Endothelial cell of hepatic sinusoid (primary cell): ENCODE measurements at regions not wholly inside any gene's neighbourhood (a gene's known extent, or its start where the extent isn't known, plus 50 kb on each side); places are given as distances from the start of the nearest gene placed in this dataset.
"Not testable (repeated sequence)": the region's sequence is repeated elsewhere in the genome, so short reads cannot be mapped to it uniquely, and the experiment has no call there.

ENCODE experiments used
- in situ Hi-C: cut with HindIII; loops from 2 replicates; pipeline ENCODE4 v1.10.0; 2017; ENCODE audit warnings: low sequenced_read_pairs

DNA sequence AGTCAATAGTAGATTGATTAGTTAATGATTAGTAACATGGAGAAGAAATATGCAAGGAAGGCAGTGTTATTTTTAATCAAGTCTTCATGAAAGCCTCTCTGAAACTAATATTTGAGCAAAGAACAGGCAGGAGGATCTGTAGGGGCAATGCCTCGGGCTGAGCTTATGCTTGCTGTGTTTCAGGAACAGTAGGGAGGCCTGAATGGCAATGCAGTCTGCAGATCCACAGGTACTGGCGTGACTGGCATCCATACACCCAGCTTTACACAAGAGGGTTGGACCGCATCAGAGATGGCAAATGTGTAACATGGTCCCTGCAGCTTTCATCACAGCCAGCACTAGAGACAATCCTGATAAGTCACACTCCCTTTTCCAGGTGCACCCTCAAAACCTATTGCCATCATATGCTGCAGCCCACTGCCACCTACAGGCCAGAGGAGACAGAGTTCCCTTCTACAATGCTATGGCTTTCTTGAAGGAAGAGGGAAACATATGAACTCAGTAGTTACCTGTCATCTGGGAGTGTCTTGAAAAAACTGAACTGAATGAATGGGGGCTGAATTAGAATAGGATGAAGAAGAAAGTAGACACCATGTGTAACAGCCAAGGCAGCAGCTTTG lies 582.4 kb upstream of the RAB6C start:
- in situ Hi-C loops, result no loop called here

DNA sequence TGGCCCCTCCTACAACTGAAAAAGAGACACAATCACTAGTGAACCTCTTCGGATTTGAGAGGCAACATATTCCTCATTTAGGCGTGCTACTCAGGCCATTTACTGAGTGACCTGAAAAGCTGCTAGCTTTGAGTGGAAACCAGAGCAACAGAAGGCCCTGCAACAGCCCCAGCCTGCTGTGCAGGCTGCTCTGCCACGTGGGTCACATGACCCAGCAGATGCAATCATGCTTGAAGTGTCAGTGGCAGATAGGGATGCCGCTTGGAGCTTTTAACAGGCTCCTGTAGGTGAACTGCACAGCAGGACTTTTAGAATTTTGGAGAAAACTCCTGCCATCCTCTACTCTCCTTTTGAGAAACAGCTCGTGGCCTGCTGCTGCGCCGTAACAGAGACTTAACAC lies 578.6 kb upstream of the RAB6C start:
- in situ Hi-C loops, result no loop called here

DNA sequence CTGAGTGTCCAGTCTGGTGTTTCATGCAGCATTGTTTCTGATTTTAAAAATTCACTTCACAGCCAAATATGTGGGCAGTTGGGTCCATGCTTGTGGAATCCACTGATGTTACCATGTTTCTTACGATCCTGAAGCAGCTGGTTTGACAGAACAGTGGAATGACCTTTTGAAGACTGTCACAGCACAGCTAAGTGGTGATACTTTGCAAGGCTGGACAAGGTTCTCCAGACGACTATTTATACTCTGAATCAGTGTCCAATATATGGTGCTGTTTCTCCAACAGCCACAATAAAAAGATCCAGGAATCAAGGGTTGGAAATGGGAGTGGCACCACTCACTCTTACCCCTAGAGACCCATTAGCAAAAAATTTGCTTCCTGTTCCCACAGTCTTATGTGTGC lies 577.4 kb upstream of the RAB6C start:
- in situ Hi-C loops, result no loop called here

DNA sequence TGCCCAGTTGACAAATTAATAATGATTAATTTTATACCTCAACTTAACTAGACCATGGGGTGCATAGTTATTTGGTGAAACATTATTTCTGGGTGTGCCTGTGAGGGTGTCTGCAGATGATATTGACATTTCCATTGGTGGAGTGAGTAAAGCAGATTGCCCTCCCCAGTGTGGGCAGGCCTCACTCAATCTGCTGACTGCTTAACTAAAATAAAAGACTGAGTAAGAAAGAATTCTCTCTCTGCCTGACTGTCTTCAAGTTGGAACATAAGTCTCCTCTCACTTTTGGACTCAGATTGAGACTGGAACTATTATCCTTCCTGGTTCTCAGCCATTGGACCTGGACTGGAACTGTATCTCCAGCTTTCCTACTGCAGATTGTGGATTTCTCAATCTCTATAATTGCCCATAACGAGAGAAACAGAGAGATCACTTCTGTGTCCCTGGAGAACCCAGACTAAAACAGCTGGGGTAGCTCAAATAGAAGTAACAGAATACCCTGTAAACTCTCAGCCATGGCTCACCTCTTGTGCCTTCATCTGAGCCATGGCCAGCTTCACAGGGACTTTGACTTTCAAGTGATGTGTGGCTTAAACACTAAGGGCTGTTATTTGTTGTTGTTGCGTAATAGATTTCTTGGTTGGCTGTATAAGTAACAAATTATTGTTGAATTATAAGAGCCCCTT lies 575.3 kb upstream of the RAB6C start:
- in situ Hi-C loops, result no loop called here

GRCh38 chr2:129408570-129408969 lies 570.9 kb upstream of the RAB6C start:
- in situ Hi-C loops, result no loop called here

GRCh38 chr2:129417041-129417440 lies 562.4 kb upstream of the RAB6C start:
- in situ Hi-C loops, result not testable (repeated sequence)

GRCh38 chr2:129422028-129422427 lies 557.4 kb upstream of the RAB6C start:
- in situ Hi-C loops, result no loop called here

GRCh38 chr2:129428086-129428660 lies 551.3 kb upstream of the RAB6C start:
- in situ Hi-C loops, result no loop called here

DNA sequence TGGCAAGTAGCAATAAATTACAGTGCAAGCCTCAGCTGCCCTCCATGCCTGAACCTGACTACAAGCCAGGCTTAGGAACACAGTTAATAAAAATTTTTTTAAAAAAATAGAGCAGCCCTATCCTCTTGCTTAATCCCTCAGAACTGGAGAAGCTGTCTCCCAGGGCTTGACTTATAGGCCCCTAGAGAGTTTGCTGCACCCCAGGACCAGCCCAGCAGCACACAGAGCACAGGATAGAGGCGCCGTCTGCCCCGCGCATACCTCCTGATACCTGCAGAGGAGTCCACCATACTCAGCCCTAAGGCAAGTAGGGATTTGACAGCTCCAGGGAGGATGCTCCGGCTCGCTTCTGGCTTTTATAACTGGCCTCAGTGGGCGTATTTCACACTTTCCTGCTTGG lies 548.6 kb upstream of the RAB6C start:
- in situ Hi-C loops, result no loop called here

DNA sequence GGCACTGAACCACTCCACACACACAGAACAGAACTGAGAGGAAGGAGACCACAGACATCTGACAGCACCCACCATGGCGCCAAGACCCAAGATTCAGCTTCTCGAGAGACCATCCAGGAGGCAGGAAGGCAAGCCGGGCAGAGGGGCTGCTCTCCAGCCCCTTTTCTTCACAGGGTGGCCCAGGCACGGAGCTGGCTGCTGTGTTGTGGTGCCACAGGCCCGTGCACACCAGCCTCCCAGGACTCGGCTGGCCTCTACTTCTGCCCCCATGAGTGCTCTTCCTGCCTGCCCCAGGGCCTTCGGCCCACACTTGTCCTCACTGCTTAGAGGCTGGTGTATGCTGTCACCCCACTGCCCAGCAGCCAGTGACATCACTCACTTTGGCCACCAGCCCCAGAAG lies 547.6 kb upstream of the RAB6C start:
- in situ Hi-C loops, result no loop called here

- in situ Hi-C loops, result no loop called here
Observed at GRCh38 chr2:129436809-129437208, 542.7 kb upstream of the RAB6C start.

- in situ Hi-C loops, result no loop called here
Observed at GRCh38 chr2:129437725-129438124, 541.7 kb upstream of the RAB6C start.

DNA sequence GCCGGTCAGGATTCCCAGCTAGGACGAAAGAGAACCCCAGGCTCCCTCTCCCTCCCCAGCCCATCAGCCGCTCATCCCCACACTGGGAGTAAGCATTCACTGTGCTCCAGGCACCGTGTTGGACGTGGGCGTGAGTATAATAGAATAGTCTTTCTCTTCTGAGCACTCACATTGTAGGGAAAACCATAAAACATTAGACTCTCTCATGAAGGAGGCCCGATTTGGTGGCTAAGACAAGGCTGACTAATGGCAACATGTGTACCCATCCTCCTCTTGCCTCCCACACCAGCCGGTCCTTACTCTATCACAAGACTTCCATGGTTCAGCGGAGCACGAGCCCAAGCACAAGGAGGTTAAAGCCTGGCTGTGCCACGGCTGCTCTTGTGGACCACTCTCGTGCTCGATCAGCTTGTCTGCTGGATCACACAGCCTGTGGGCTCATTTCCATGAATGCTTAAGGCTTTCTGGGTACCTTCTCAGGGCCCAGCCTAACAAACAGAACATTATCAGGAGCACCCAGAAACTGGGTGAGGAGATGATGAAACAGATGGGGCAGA lies 540.9 kb upstream of the RAB6C start:
- in situ Hi-C loops, result no loop called here

GRCh38 chr2:129439406-129440302 lies 539.8 kb upstream of the RAB6C start:
- in situ Hi-C loops, result no loop called here

DNA sequence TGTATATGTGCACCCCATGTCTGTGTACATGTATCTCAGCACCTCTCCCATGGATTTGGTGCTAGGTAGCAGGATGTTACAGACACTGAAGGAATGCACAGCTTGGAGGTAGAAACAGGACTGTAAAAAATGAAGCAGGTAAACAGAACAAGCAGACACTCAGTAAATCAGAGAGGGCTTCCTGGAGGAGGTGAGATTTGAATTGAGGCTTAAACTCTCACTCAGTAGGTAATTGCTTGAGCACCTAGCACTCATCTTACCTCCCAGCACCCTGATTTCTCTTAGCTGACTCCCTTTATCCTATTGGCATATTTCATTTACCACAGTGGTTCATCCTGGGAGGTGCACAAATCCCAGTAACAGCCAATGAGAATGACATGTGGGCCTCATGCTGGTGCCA lies 537.9 kb upstream of the RAB6C start:
- in situ Hi-C loops, result no loop called here

GRCh38 chr2:129443235-129443864 lies 536.1 kb upstream of the RAB6C start:
- in situ Hi-C loops, result no loop called here

DNA sequence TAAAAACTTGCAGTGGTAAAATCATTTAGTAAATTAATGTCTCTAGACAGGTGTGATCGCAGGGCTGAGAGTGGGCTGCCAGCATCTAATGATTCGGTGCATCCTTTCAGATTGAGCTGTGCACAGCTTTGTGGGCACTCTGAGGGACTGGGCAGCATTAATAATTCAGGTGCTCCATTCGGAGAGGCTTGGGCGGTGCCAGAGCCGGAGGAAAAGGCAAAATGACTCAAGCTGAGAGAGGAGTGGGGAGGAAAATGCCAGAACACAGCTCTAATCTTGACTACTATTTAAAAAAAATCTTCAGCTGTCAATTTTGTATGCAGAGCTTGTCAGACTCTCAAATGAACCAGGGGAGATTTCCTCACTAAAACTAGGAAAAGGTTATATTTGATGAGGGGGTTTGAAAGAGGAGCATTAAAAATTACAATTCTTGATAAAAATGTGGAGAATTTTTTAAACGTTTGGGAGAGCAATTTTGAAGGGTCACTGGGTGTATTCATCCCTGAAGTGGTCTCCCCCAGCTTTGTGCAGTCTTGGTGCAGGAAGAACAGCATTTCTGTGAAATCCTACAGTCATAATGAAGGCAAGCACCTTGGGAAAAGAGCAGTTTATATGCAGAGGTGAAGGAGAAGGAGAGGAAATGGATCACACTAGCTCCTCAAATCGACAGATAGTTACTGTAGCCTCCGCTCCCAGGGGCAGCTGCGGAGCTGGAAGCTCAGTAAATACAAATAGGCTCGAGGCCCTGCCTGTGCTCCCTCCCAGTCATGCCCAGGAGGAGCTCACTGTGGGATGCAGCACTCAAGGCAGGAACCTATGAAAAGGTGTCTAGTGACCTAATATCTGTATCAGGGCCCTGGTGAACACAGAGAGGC lies 535.4 kb upstream of the RAB6C start:
- in situ Hi-C loops, result no loop called here

- in situ Hi-C loops, result no loop called here
Observed at GRCh38 chr2:129444751-129445150, 534.7 kb upstream of the RAB6C start.

DNA sequence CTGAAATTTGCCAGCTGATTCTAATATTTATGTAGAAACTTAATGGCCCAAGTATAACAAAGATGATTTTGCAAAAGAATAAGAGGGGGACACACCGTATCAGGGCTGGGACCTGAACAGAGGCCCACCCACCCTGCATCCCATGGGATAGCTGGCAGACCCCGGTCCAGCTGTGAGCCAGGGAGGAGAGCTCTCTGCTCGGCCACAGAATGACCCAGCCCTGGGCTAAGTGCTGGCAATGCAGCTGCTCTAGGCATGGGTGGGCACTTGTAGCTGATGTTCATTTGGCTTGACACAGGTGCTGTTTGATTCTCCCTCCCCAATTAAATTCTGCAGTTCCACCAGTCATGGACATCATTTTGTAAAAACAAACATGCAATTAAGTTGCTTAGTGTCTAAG lies 522.8 kb upstream of the RAB6C start:
- in situ Hi-C loops, result no loop called here
